ENCODE measurements at regions not wholly inside any gene's neighbourhood (a gene's known extent, or its start where the extent isn't known, plus 50 kb on each side); places are given as distances from the start of the nearest gene placed in this dataset.

GRCh38 chr4:148813289-148813688 lies 371.1 kb upstream of the NR3C2 start:
- no peak for TF ChIP-seq ZC3H10 (CRISPR knock-in tag; IDR thresholded peaks at IDR 0.05)
- TF ChIP-seq ZFP30 (CRISPR knock-in tag; IDR thresholded peaks at IDR 0.05), result no peak
- no peak for TF ChIP-seq RARB (CRISPR knock-in tag; IDR thresholded peaks at IDR 0.05)
- no peak for TF ChIP-seq PATZ1 (CRISPR knock-in tag; IDR thresholded peaks at IDR 0.05; ENCODE audit: borderline replicate concordance)
- no peak for TF ChIP-seq PPARA (CRISPR knock-in tag; IDR thresholded peaks at IDR 0.05; ENCODE audit: borderline replicate concordance)
- TF ChIP-seq ARNTL (CRISPR knock-in tag; IDR thresholded peaks at IDR 0.05; ENCODE audit: borderline replicate concordance, low read depth), result no peak
- TF ChIP-seq ZFP3 (CRISPR knock-in tag; IDR thresholded peaks at IDR 0.05), result no peak
- no peak for TF ChIP-seq ISL1 (CRISPR knock-in tag; IDR thresholded peaks at IDR 0.05)
- TF ChIP-seq ZNF70 (CRISPR knock-in tag; IDR thresholded peaks at IDR 0.05), result no peak
- no peak for TF ChIP-seq BACH2 (CRISPR knock-in tag; IDR thresholded peaks at IDR 0.05; ENCODE audit: borderline replicate concordance)
- TF ChIP-seq CREB5 (CRISPR knock-in tag; IDR thresholded peaks at IDR 0.05; ENCODE audit: low read depth), result no peak
- TF ChIP-seq ZNF565 (CRISPR knock-in tag; conservative IDR thresholded peaks at IDR 0.05; ENCODE audit: low read depth), result no peak
